Keratinocyte (primary cell): ENCODE measurements at regions not wholly inside any gene's neighbourhood (a gene's known extent, or its start where the extent isn't known, plus 50 kb on each side); places are given as distances from the start of the nearest gene placed in this dataset.

ENCODE experiments used
- CTCF ChIP-seq, 3 experiments: IDR thresholded peaks in 1 of 3; conservative IDR thresholded peaks in 1 of 3; optimal IDR thresholded peaks in 1 of 3; 2 replicates in 2 of 3; 3 replicates in 1 of 3; pipeline versions ENCODE3 to v1.5.1; 2011; ENCODE audit warnings: low read length in 3 of 3, mild to moderate bottlenecking in 3 of 3, moderate library complexity in 2 of 3, control low read depth in 1 of 3, inconsistent platforms in 1 of 3; ENCODE audit not compliant: insufficient read depth in 2 of 3; ENCODE audit errors: extremely low read depth in 1 of 3
- EZH2 ChIP-seq: IDR thresholded peaks from one replicate; pipeline ENCODE4 v1.6.1; 2012; ENCODE audit warnings: inconsistent platforms, mild to moderate bottlenecking, low read length, moderate library complexity

- no peak for TF ChIP-seq EZH2
- TF ChIP-seq CTCF (optimal IDR thresholded peaks at IDR 0.05 in 1 of 3, IDR thresholded peaks at IDR 0.05 in 1 of 3, conservative IDR thresholded peaks at IDR 0.05 in 1 of 3; ENCODE audit: extremely low read depth in 1 of 3, insufficient read depth in 2 of 3, low read length in 3 of 3) = no peak
These were observed 476.9 kb upstream of the SMIM21 start for GRCh38 chr18:75904416-75904815.
